Neural cell (in vitro differentiated cells): ENCODE measurements at regions not wholly inside any gene's neighbourhood (a gene's known extent, or its start where the extent isn't known, plus 50 kb on each side); places are given as distances from the start of the nearest gene placed in this dataset.

ENCODE experiments used
- H2AFZ ChIP-seq: fragments of 200-600, 300-800 bp; sonication (generic), shearing (Covaris generic); 2 replicates; pipeline ENCODE4 v1.6.0; 2014; ENCODE audit warnings: low read depth, mild to moderate bottlenecking, antibody characterized with exemption, low read length, moderate library complexity
- H3F3A ChIP-seq: fragments of 200-600 bp; shearing (Covaris generic); 2 replicates; pipeline ENCODE4 v1.6.1; 2016; ENCODE audit warnings: mild to moderate bottlenecking, moderate library complexity, mixed read lengths, antibody characterized with exemption, low read length; ENCODE audit not compliant: insufficient read depth, poor library complexity, severe bottlenecking
- H3K27ac ChIP-seq: fragments of 200-600, 300-800 bp; sonication (generic), shearing (Covaris generic); 2 replicates; pipeline ENCODE4 v1.5.1; 2014; ENCODE audit warnings: mild to moderate bottlenecking, low read length, moderate library complexity
- H3K27me3 ChIP-seq: fragments of 300-800, 200-600 bp; sonication (generic), shearing (Covaris generic); 2 replicates; pipeline ENCODE4 v1.6.0; 2014; ENCODE audit warnings: mild to moderate bottlenecking, low read depth, low read length, moderate library complexity; ENCODE audit not compliant: insufficient read depth
- H3K36me3 ChIP-seq: fragments of 300-800, 200-600 bp; sonication (generic), shearing (Covaris generic); 2 replicates; pipeline ENCODE4 v1.5.1; 2014; ENCODE audit warnings: mild to moderate bottlenecking, antibody characterized with exemption, low read length, moderate library complexity; ENCODE audit not compliant: insufficient read depth
- H3K4me2 ChIP-seq: fragments of 300-800, 200-600 bp; sonication (generic), shearing (Covaris generic); 2 replicates; pipeline ENCODE4 v1.6.0; 2014; ENCODE audit warnings: mild to moderate bottlenecking, low read length
- H3K4me3 ChIP-seq: fragments of 300-800, 200-600 bp; sonication (generic), shearing (Covaris generic); 2 replicates; pipeline ENCODE4 v1.5.1; 2014; ENCODE audit warnings: mild to moderate bottlenecking, low read length, moderate library complexity
- H3K79me2 ChIP-seq: fragments of 200-600 bp; shearing (Covaris generic); replicated peaks from 2 replicates; pipeline ENCODE4 v1.6.0; 2014; ENCODE audit warnings: mild to moderate bottlenecking, low read length, moderate library complexity; ENCODE audit not compliant: insufficient read depth
- H3K9ac ChIP-seq: fragments of 300-800, 200-600 bp; sonication (generic), shearing (Covaris generic); 2 replicates; pipeline ENCODE4 v1.6.1; 2016; ENCODE audit warnings: mild to moderate bottlenecking, low read length, mixed read lengths
- H3K9me2 ChIP-seq: fragments of 200-600 bp; shearing (Covaris generic); 2 replicates; pipeline ENCODE4 v1.6.1; 2016; ENCODE audit warnings: mild to moderate bottlenecking, low read length, mixed read lengths; ENCODE audit not compliant: insufficient read depth
- H3K9me3 ChIP-seq: fragments of 200-600, 300-800 bp; sonication (generic), shearing (Covaris generic); 2 replicates; pipeline ENCODE4 v1.6.1; 2016; ENCODE audit warnings: mild to moderate bottlenecking, mixed run types, low read length, moderate library complexity, mixed read lengths
- H4K20me1 ChIP-seq: fragments of 200-600 bp; shearing (Covaris generic); 2 replicates; pipeline ENCODE4 v1.6.1; 2016; ENCODE audit warnings: mild to moderate bottlenecking, mixed run types; ENCODE audit not compliant: insufficient read depth
- EP300 ChIP-seq: fragments of 450-650 bp; conservative IDR thresholded peaks from 2 replicates; pipeline ENCODE4 v1.6.1; 2014; ENCODE audit warnings: antibody characterized with exemption, mild to moderate bottlenecking, moderate library complexity; ENCODE audit not compliant: poor library complexity, severe bottlenecking
- EZH2 ChIP-seq: fragments of 200-600, 300-800 bp; shearing (Covaris generic), sonication (generic); IDR thresholded peaks from 2 replicates; pipeline ENCODE4 v1.6.1; 2014; ENCODE audit warnings: antibody characterized with exemption, low read length, borderline replicate concordance, mild to moderate bottlenecking; ENCODE audit not compliant: insufficient read depth, poor library complexity, severe bottlenecking
- MXI1 ChIP-seq: fragments of 450-650 bp; conservative IDR thresholded peaks from 2 replicates; pipeline ENCODE4 v1.6.1; 2014; ENCODE audit warnings: antibody characterized with exemption, mild to moderate bottlenecking; ENCODE audit not compliant: poor library complexity, severe bottlenecking
- POLR2AphosphoS5 ChIP-seq: IDR thresholded peaks from 2 replicates; pipeline ENCODE4 v1.6.1; 2012
- RAD21 ChIP-seq: fragments of 450-650 bp; conservative IDR thresholded peaks from 2 replicates; pipeline ENCODE4 v1.6.1; 2014; ENCODE audit warnings: antibody characterized with exemption, mild to moderate bottlenecking, moderate library complexity
- SMC3 ChIP-seq: fragments of 450-650 bp; conservative IDR thresholded peaks from 2 replicates; pipeline ENCODE4 v1.6.1; 2014; ENCODE audit warnings: antibody characterized with exemption, mild to moderate bottlenecking, moderate library complexity; ENCODE audit not compliant: poor library complexity
- TAF1 ChIP-seq: IDR thresholded peaks from 2 replicates; pipeline ENCODE4 v1.6.1; 2012; ENCODE audit warnings: low read depth
- TF ChIP-seq, protein P1 (sequence below): IDR thresholded peaks from 2 replicates; pipeline ENCODE4 v1.6.1; 2012; ENCODE audit warnings: borderline replicate concordance
- TF ChIP-seq, protein P2 (sequence below): fragments of 450-650 bp; IDR thresholded peaks from 2 replicates; pipeline ENCODE4 v1.5.1; 2014; ENCODE audit warnings: antibody characterized with exemption, mild to moderate bottlenecking, moderate library complexity; ENCODE audit not compliant: poor library complexity, severe bottlenecking

DNA sequence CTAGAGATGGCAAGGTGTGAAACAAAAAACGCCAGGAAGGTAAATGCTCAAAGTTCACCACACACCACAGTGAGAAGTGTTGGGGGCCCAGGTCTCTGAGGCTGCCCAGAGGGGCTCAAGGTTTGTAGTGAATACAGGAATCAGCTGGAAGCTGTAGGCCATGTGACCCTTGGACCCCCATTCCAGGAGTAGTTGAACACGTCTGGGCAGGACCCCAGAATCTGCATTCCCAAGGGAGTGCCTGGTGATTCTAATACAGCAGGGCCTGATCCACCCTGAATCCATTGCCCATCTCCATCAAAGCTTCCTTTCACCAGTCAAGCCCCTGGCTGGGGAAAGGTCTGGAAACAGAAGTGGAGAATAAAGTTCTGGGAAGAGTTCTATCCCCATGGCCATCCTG lies 70.8 kb upstream of the B3GAT1 start:
- Histone ChIP-seq H3K9ac (no peak overlapping the region), H3K9me2 (no peaks in the 10 kb centered on the region), H3F3A (no peaks in the 10 kb centered on the region), H3K27ac (no peak overlapping the region), H3K79me2 (no peaks in the 10 kb centered on the region), H3K4me2 (no peak overlapping the region), H3K9me3 (no peaks in the 10 kb centered on the region), H3K27me3 (no peaks in the 10 kb centered on the region), H3K36me3 (no peaks in the 10 kb centered on the region), H2AFZ (no peak overlapping the region), H3K4me3 (no peak overlapping the region), H4K20me1 (no peaks in the 10 kb centered on the region)
- TF ChIP-seq EP300: no peak
- TF ChIP-seq POLR2AphosphoS5: no peak
- TF ChIP-seq, protein P1, sequence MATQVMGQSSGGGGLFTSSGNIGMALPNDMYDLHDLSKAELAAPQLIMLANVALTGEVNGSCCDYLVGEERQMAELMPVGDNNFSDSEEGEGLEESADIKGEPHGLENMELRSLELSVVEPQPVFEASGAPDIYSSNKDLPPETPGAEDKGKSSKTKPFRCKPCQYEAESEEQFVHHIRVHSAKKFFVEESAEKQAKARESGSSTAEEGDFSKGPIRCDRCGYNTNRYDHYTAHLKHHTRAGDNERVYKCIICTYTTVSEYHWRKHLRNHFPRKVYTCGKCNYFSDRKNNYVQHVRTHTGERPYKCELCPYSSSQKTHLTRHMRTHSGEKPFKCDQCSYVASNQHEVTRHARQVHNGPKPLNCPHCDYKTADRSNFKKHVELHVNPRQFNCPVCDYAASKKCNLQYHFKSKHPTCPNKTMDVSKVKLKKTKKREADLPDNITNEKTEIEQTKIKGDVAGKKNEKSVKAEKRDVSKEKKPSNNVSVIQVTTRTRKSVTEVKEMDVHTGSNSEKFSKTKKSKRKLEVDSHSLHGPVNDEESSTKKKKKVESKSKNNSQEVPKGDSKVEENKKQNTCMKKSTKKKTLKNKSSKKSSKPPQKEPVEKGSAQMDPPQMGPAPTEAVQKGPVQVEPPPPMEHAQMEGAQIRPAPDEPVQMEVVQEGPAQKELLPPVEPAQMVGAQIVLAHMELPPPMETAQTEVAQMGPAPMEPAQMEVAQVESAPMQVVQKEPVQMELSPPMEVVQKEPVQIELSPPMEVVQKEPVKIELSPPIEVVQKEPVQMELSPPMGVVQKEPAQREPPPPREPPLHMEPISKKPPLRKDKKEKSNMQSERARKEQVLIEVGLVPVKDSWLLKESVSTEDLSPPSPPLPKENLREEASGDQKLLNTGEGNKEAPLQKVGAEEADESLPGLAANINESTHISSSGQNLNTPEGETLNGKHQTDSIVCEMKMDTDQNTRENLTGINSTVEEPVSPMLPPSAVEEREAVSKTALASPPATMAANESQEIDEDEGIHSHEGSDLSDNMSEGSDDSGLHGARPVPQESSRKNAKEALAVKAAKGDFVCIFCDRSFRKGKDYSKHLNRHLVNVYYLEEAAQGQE: no peak
- TF ChIP-seq RAD21: no peak
- no peak for TF ChIP-seq SMC3
- TF ChIP-seq EZH2: no peak
- no peak for TF ChIP-seq TAF1
- TF ChIP-seq MXI1: no peak
- TF ChIP-seq, protein P2, sequence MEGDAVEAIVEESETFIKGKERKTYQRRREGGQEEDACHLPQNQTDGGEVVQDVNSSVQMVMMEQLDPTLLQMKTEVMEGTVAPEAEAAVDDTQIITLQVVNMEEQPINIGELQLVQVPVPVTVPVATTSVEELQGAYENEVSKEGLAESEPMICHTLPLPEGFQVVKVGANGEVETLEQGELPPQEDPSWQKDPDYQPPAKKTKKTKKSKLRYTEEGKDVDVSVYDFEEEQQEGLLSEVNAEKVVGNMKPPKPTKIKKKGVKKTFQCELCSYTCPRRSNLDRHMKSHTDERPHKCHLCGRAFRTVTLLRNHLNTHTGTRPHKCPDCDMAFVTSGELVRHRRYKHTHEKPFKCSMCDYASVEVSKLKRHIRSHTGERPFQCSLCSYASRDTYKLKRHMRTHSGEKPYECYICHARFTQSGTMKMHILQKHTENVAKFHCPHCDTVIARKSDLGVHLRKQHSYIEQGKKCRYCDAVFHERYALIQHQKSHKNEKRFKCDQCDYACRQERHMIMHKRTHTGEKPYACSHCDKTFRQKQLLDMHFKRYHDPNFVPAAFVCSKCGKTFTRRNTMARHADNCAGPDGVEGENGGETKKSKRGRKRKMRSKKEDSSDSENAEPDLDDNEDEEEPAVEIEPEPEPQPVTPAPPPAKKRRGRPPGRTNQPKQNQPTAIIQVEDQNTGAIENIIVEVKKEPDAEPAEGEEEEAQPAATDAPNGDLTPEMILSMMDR: no peak

DNA sequence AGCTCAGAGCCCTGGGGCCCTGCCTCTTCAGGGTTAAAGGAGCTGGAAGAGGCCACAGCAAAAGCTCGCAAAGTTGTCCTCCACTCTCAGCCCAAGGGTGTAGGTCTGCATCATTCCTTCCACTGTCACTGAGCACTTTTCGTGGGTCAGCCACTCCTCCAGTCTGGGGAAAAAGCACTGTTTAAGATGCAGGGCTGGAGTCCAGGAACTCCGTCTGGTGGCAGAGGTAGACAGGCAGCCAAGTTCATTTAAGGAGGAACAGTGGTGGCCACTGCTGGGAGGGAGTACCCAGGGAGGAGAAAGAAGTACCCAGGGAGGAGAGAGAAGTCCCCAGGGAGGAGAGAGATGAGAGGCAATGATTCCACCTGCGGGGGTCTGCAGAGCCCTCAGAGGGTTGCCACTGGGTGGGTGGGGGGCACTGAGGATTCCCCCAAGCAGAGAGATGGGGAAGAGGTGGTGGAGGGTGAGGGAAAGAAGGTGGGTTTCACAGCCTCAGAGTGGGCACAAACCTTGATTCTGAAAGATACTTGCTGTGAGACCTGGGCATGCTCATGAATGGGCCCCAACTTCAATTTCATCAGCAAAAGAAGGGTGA lies 70.0 kb upstream of the B3GAT1 start:
- no peaks in the 10 kb centered on the region for H3K27me3 ChIP-seq
- H3K9me3 ChIP-seq: no peaks in the 10 kb centered on the region
- H4K20me1 ChIP-seq: no peaks in the 10 kb centered on the region

More for the DNA sequence above, 70.0 kb upstream of the B3GAT1 start:
- Histone ChIP-seq H2AFZ (no peak overlapping the region), H3F3A (no peaks in the 10 kb centered on the region), H3K9me2 (no peaks in the 10 kb centered on the region), H3K4me2 (no peak overlapping the region), H3K9ac (no peak overlapping the region), H3K36me3 (no peaks in the 10 kb centered on the region), H3K79me2 (no peaks in the 10 kb centered on the region), H3K4me3 (no peak overlapping the region), H3K27ac (no peak overlapping the region)
- TF ChIP-seq SMC3 (no peak), EP300 (no peak), EZH2 (no peak), POLR2AphosphoS5 (no peak), TAF1 (no peak), RAD21 (no peak), MXI1 (no peak)
- TF ChIP-seq, protein P2: no peak
- TF ChIP-seq, protein P1: no peak
